ENCODE measurements at regions not wholly inside any gene's neighbourhood (a gene's known extent, or its start where the extent isn't known, plus 50 kb on each side); places are given as distances from the start of the nearest gene placed in this dataset.
A peak's percentile ranks its signal among the peaks of the same experiment; 100 is the strongest.

DNA sequence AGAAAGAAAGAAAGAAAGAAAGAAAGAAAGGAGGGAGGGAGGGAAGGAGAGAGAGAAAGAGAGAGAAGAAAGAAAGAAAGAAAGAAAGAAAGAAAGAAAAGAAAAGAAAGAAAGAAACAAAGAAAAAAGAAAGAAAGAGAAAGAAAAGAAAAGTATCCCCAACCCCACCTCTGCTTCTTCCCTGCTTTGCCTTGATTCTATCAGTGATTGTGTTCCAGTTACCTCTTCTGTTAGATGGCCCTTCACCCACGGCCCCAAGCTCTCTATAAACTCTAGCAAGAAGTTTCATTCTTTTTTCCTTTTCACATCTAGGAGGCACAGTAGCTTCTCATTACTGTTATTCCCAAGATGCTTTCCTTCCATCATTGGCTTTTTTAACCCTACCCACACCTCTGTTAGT lies 1097.5 kb upstream of the ZEB2 start (continued):
- TF ChIP-seq, protein P1, sequence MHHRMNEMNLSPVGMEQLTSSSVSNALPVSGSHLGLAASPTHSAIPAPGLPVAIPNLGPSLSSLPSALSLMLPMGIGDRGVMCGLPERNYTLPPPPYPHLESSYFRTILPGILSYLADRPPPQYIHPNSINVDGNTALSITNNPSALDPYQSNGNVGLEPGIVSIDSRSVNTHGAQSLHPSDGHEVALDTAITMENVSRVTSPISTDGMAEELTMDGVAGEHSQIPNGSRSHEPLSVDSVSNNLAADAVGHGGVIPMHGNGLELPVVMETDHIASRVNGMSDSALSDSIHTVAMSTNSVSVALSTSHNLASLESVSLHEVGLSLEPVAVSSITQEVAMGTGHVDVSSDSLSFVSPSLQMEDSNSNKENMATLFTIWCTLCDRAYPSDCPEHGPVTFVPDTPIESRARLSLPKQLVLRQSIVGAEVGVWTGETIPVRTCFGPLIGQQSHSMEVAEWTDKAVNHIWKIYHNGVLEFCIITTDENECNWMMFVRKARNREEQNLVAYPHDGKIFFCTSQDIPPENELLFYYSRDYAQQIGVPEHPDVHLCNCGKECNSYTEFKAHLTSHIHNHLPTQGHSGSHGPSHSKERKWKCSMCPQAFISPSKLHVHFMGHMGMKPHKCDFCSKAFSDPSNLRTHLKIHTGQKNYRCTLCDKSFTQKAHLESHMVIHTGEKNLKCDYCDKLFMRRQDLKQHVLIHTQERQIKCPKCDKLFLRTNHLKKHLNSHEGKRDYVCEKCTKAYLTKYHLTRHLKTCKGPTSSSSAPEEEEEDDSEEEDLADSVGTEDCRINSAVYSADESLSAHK (tag by site-specific recombination; IDR thresholded peaks at IDR 0.05), result no peak

DNA sequence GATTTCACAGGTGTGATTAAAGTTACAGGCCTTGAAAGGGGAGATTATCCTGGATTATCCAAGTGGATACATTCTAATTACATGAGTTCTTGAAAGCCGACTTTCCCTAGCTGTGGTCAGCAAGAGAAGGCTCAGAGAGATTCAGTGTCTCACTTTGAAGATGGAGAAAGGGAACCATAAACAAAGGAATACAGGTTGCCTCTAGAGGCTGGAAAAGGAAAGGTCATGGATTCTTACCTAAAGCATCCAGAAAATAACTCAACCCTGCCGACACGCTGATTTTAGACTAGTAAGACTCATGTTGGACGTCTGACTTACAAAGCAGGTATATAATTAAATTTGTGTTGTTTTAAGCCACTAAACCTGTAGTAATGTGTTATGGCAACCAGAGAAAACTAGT lies 1095.7 kb upstream of the ZEB2 start:
- no peaks in the 10 kb centered on the region for H3K9me3 ChIP-seq (ENCODE audit: control insufficient read depth, insufficient read depth, low read depth, low read length)
- TF ChIP-seq, protein P2, sequence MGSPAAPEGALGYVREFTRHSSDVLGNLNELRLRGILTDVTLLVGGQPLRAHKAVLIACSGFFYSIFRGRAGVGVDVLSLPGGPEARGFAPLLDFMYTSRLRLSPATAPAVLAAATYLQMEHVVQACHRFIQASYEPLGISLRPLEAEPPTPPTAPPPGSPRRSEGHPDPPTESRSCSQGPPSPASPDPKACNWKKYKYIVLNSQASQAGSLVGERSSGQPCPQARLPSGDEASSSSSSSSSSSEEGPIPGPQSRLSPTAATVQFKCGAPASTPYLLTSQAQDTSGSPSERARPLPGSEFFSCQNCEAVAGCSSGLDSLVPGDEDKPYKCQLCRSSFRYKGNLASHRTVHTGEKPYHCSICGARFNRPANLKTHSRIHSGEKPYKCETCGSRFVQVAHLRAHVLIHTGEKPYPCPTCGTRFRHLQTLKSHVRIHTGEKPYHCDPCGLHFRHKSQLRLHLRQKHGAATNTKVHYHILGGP (tag by site-specific recombination; IDR thresholded peaks at IDR 0.05), result no peak
- no peak for TF ChIP-seq FEZF1 (tag by site-specific recombination; IDR thresholded peaks at IDR 0.05)
- TF ChIP-seq ZNF747 (tag by site-specific recombination; IDR thresholded peaks at IDR 0.05), result no peak
- no peak for TF ChIP-seq ZFP69B (tag by site-specific recombination; IDR thresholded peaks at IDR 0.05)
- POLR2A ChIA-PET, result no interaction called here
- no peaks in the 10 kb centered on the region for H3K4me1 ChIP-seq (ENCODE audit: control insufficient read depth, insufficient read depth, low read length)
- no peak overlapping the region for H3K4me3 ChIP-seq (ENCODE audit: low read depth, low read length)
- H3K27ac ChIP-seq (ENCODE audit: extremely low read depth, low read depth, low read length), result no peak overlapping the region
- no peaks in the 10 kb centered on the region for H3K36me3 ChIP-seq (ENCODE audit: control insufficient read depth in 2 of 2, insufficient read depth in 1 of 2, low read length in 2 of 2)
- CTCF ChIA-PET, result interaction anchor here (1.0 kb wide), 1 partner anchor 11 kb away, joined by 4 read pairs; no protein-coding TSS in a partner anchor

DNA sequence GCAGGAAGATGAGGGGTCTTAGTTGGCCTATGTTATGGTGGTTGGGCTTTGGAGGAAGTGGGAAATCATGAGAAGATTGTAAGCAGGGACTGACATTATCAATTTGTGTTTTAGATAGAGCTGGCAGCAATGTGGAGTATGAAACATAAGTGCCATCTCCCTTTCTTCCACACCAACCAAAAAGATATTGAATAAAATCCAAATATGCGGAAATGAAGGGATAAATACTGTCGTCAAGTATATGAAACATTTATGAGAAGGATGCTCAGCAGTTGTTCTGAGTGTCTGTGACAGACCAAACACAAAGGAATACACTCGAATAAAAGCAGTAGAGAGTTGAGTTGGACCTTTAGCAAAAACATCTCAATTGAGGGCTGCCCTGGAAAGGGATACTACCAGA lies 1090.0 kb upstream of the ZEB2 start:
- Histone ChIP-seq H3K36me3 (ENCODE audit: control insufficient read depth in 2 of 2, insufficient read depth in 1 of 2, low read length in 2 of 2) (no peaks in the 10 kb centered on the region), H3K27ac (ENCODE audit: extremely low read depth, low read depth, low read length) (no peak overlapping the region), H3K4me3 (ENCODE audit: low read depth, low read length) (no peak overlapping the region), H3K4me1 (ENCODE audit: control insufficient read depth, insufficient read depth, low read length) (no peaks in the 10 kb centered on the region), H3K9me3 (ENCODE audit: control insufficient read depth, insufficient read depth, low read depth, low read length) (no peaks in the 10 kb centered on the region)
- ChIA-PET POLR2A (no interaction called here), CTCF (no interaction called here)
- TF ChIP-seq, protein P3, sequence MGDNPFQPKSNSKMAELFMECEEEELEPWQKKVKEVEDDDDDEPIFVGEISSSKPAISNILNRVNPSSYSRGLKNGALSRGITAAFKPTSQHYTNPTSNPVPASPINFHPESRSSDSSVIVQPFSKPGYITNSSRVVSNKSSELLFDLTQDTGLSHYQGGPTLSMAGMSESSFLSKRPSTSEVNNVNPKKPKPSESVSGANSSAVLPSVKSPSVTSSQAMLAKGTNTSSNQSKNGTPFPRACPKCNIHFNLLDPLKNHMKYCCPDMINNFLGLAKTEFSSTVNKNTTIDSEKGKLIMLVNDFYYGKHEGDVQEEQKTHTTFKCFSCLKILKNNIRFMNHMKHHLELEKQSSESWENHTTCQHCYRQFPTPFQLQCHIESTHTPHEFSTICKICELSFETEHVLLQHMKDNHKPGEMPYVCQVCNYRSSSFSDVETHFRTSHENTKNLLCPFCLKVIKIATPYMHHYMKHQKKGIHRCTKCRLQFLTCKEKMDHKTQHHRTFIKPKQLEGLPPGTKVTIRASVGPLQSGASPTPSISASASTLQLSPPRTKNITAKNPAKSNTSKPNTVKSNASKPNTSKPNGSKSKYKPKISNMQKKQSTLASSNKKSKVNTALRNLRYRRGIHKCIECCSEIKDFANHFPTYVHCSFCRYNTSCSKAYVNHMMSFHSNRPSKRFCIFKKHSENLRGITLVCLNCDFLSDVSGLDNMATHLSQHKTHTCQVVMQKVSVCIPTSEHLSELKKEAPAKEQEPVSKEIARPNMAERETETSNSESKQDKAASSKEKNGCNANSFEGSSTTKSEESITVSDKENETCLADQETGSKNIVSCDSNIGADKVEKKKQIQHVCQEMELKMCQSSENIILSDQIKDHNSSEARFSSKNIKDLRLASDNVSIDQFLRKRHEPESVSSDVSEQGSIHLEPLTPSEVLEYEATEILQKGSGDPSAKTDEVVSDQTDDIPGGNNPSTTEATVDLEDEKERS (tag by site-specific recombination; IDR thresholded peaks at IDR 0.05), result no peak
- TF ChIP-seq, protein P4, sequence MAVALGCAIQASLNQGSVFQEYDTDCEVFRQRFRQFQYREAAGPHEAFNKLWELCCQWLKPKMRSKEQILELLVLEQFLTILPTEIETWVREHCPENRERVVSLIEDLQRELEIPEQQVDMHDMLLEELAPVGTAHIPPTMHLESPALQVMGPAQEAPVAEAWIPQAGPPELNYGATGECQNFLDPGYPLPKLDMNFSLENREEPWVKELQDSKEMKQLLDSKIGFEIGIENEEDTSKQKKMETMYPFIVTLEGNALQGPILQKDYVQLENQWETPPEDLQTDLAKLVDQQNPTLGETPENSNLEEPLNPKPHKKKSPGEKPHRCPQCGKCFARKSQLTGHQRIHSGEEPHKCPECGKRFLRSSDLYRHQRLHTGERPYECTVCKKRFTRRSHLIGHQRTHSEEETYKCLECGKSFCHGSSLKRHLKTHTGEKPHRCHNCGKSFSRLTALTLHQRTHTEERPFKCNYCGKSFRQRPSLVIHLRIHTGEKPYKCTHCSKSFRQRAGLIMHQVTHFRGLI (tag by site-specific recombination; IDR thresholded peaks at IDR 0.05), result 0 out of 2 replicates have a peak, but pooled peaks have one; percentile 21

DNA sequence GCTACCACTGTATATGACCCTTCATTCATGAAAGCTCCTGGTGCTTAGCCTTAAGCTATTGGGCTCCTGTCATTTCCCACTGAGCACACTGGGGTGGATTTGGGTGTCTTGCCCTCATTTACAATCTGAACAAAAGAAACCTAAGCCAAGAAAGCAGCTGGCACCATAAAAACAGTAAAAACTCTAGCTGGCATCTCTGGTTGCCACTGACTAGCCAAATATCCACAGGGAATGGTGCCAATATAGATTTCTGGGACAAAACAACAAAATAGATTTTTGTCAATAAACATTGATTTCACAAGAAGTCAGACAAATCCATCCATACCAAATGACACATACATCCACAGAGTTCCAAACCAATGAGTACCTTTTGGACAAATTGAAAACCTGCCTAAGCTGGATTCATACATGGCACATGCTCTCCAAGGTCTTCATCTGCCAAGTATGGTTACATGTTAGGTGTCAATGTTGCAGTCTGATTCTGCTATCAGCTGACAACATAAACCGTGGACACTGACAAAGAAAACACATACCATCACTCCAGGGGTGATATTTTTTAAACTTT lies 1081.5 kb upstream of the ZEB2 start:
- H3K27ac ChIP-seq (ENCODE audit: extremely low read depth, low read depth, low read length), result no peak overlapping the region
- no peaks in the 10 kb centered on the region for H3K36me3 ChIP-seq (ENCODE audit: control insufficient read depth in 2 of 2, insufficient read depth in 1 of 2, low read length in 2 of 2)
- no peak overlapping the region for H3K4me3 ChIP-seq (ENCODE audit: low read depth, low read length)
- no peaks in the 10 kb centered on the region for H3K4me1 ChIP-seq (ENCODE audit: control insufficient read depth, insufficient read depth, low read length)
- ChIA-PET POLR2A (no interaction called here), CTCF (interaction anchor here (0.6 kb wide), 1 partner anchor 77 kb away, joined by 4 read pairs; no protein-coding TSS in a partner anchor)
- no peaks in the 10 kb centered on the region for H3K9me3 ChIP-seq (ENCODE audit: control insufficient read depth, insufficient read depth, low read depth, low read length)
- TF ChIP-seq ZNF510 (tag by site-specific recombination; IDR thresholded peaks at IDR 0.05; ENCODE audit: insufficient replicate concordance), result no peak
- TF ChIP-seq, protein P5, sequence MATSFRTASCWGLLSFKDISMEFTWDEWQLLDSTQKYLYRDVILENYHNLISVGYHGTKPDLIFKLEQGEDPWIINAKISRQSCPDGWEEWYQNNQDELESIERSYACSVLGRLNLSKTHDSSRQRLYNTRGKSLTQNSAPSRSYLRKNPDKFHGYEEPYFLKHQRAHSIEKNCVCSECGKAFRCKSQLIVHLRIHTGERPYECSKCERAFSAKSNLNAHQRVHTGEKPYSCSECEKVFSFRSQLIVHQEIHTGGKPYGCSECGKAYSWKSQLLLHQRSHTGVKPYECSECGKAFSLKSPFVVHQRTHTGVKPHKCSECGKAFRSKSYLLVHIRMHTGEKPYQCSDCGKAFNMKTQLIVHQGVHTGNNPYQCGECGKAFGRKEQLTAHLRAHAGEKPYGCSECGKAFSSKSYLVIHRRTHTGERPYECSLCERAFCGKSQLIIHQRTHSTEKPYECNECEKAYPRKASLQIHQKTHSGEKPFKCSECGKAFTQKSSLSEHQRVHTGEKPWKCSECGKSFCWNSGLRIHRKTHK (tag by site-specific recombination; IDR thresholded peaks at IDR 0.05), result no peak
- TF ChIP-seq ZNF324 (tag by site-specific recombination; IDR thresholded peaks at IDR 0.05), result no peak
- no peak for TF ChIP-seq ZNF624 (tag by site-specific recombination; IDR thresholded peaks at IDR 0.05)
- TF ChIP-seq ZFP37 (tag by site-specific recombination; IDR thresholded peaks at IDR 0.05), result no peak
- TF ChIP-seq ZEB2 (tag by site-specific recombination; IDR thresholded peaks at IDR 0.05), result no peak
- no peak for TF ChIP-seq ZNF654 (tag by site-specific recombination; IDR thresholded peaks at IDR 0.05; ENCODE audit: low read depth)
- no peak for TF ChIP-seq FEZF1 (tag by site-specific recombination; IDR thresholded peaks at IDR 0.05)
- no peak for TF ChIP-seq ZNF16 (tag by site-specific recombination; IDR thresholded peaks at IDR 0.05; ENCODE audit: low read depth)
- TF ChIP-seq, protein P1 (tag by site-specific recombination; IDR thresholded peaks at IDR 0.05), result no peak

Data from HEK293 (cell line).